Astrocyte (in vitro differentiated cells and primary cell): ENCODE measurements at regions not wholly inside any gene's neighbourhood (a gene's known extent, or its start where the extent isn't known, plus 50 kb on each side); places are given as distances from the start of the nearest gene placed in this dataset.

Experiments
- DNase-seq: peaks from one replicate; pipeline ENCODE4 v3.0.0-alpha.2; 2010; ENCODE audit warnings: low read depth
- FAIRE-seq: peaks from 2 replicates; lab custom pipeline; 2011; peaks lifted over from hg19 to GRCh38; lab: Jason Lieb, UNC
- H2AFZ ChIP-seq: 2 replicates; pipeline ENCODE4 v1.6.0; 2012; ENCODE audit warnings: low read depth, low read length, inconsistent platforms
- H3K27ac ChIP-seq: 2 replicates; pipeline ENCODE4 v1.5.1; 2011; ENCODE audit warnings: low read depth, low read length, inconsistent platforms
- H3K27me3 ChIP-seq: 2 replicates; pipeline ENCODE4 v1.6.0; 2011; ENCODE audit warnings: low read length, inconsistent platforms; ENCODE audit not compliant: insufficient read depth
- H3K36me3 ChIP-seq: 2 replicates; pipeline ENCODE4 v1.5.1; 2011; ENCODE audit warnings: low read length, inconsistent platforms; ENCODE audit not compliant: insufficient read depth
- H3K4me1 ChIP-seq: 2 replicates; pipeline ENCODE4 v1.5.1; 2011; ENCODE audit warnings: low read length, inconsistent platforms; ENCODE audit not compliant: insufficient read depth
- H3K4me2 ChIP-seq: 2 replicates; pipeline ENCODE4 v1.6.0; 2012; ENCODE audit warnings: low read length, inconsistent platforms
- H3K4me3 ChIP-seq: 2 replicates; pipeline ENCODE4 v1.5.1; 2011; ENCODE audit warnings: low read depth, mild to moderate bottlenecking, low read length, inconsistent platforms; ENCODE audit not compliant: insufficient read depth
- H3K79me2 ChIP-seq: 2 replicates; pipeline ENCODE4 v1.6.0; 2012; ENCODE audit warnings: mild to moderate bottlenecking, low read length, inconsistent platforms; ENCODE audit not compliant: insufficient read depth
- H3K9ac ChIP-seq: 2 replicates; pipeline ENCODE4 v1.6.0; 2012; ENCODE audit warnings: mild to moderate bottlenecking, low read length, inconsistent platforms
- H3K9me3 ChIP-seq: 2 replicates; pipeline ENCODE4 v1.5.1; 2012; ENCODE audit warnings: low read depth, mild to moderate bottlenecking, low read length, inconsistent platforms; ENCODE audit not compliant: insufficient read depth
- H4K20me1 ChIP-seq: 2 replicates; pipeline ENCODE4 v1.6.0; 2012; ENCODE audit warnings: low read length, inconsistent platforms; ENCODE audit not compliant: insufficient read depth
- H3K27ac Mint-ChIP-seq: one replicate; pipeline ENCODE4 v1.8.0; 2021; ENCODE audit warnings: mild to moderate bottlenecking, mixed read lengths; ENCODE audit not compliant: unreplicated experiment
- H3K27me3 Mint-ChIP-seq: one replicate; pipeline ENCODE4 v1.8.0; 2021; ENCODE audit warnings: low read depth, mixed read lengths; ENCODE audit not compliant: unreplicated experiment
- H3K36me3 Mint-ChIP-seq: one replicate; pipeline ENCODE4 v1.8.0; 2021; ENCODE audit warnings: low read depth, mixed read lengths; ENCODE audit not compliant: unreplicated experiment
- H3K4me1 Mint-ChIP-seq: one replicate; pipeline ENCODE4 v1.8.0; 2021; ENCODE audit warnings: low read depth, mixed read lengths; ENCODE audit not compliant: unreplicated experiment
- H3K4me3 Mint-ChIP-seq: one replicate; pipeline ENCODE4 v1.8.0; 2021; ENCODE audit warnings: mild to moderate bottlenecking, moderate library complexity, mixed read lengths; ENCODE audit not compliant: unreplicated experiment
- H3K9me3 Mint-ChIP-seq: one replicate; pipeline ENCODE4 v1.8.0; 2021; ENCODE audit warnings: mild to moderate bottlenecking, mixed read lengths; ENCODE audit not compliant: unreplicated experiment
- EZH2 ChIP-seq: IDR thresholded peaks from 2 replicates; pipeline ENCODE4 v1.6.1; 2012; ENCODE audit warnings: mild to moderate bottlenecking, low read length, inconsistent platforms; ENCODE audit not compliant: insufficient read depth
- TF ChIP-seq, protein P1 (sequence below): IDR thresholded peaks from 2 replicates; pipeline ENCODE4 v1.5.1; 2011; ENCODE audit warnings: low read depth, mild to moderate bottlenecking, inconsistent platforms, low read length, moderate library complexity; ENCODE audit not compliant: insufficient read depth

DNA sequence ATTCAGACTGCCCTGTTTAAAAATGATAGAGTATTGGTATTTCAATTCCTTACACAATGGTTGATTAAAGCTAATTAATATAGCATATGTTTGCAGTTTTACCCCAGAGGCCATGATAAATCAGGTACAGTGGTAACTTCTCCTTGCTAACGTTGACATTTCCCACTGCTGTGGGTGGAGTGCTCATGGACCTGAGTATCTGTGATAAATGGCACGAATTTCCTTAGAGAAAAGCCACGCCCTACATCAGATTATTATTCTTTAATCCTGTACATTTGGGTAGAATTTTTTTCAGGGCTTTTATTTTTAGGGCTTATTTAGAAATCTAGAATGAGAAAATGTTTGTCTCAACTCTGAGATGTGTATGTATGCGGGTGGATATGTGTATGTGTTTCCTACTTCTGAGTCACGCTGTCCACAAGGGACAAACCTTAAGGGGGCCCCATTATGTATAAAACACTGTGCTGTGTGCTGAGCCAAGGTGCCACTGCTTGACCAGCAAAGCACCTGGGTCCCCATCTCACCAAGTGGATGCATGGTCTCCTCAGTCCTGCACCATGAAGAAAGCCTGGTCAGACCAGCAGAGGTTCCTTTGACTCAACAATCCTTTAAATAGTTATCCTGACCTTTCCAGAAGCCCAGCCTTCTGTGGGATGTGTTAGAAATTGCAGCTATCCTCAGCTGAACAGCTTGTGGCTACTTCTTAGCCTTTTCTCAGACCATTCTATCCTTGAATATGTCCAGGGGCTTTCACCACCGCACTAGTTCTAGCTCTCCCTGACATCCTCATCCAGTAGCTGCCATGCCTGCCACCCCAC lies 57.9 kb upstream of the STK38L start:
- Histone ChIP-seq H2AFZ (no peak overlapping the region), H3K9ac (peak overlapping the region; percentile 65), H3K27ac (peak overlapping the region; percentile 76), H3K4me1 (peaks cover 41% of the 10 kb centered on the region), H3K36me3 (no peaks in the 10 kb centered on the region), H3K9me3 (no peaks in the 10 kb centered on the region), H4K20me1 (no peaks in the 10 kb centered on the region), H3K4me2 (peak overlapping the region; percentile 57), H3K4me3 (no peak overlapping the region), H3K27me3 (no peaks in the 10 kb centered on the region), H3K79me2 (no peaks in the 10 kb centered on the region)
- Mint-ChIP-seq H3K27ac (peak overlapping the region; percentile 90), H3K36me3 (no peaks in the 10 kb centered on the region), H3K4me3 (no peak overlapping the region), H3K4me1 (peaks cover 49% of the 10 kb centered on the region), H3K27me3 (no peaks in the 10 kb centered on the region), H3K9me3 (peaks cover 3% of the 10 kb centered on the region)
- no peak for TF ChIP-seq EZH2
- TF ChIP-seq, protein P1, sequence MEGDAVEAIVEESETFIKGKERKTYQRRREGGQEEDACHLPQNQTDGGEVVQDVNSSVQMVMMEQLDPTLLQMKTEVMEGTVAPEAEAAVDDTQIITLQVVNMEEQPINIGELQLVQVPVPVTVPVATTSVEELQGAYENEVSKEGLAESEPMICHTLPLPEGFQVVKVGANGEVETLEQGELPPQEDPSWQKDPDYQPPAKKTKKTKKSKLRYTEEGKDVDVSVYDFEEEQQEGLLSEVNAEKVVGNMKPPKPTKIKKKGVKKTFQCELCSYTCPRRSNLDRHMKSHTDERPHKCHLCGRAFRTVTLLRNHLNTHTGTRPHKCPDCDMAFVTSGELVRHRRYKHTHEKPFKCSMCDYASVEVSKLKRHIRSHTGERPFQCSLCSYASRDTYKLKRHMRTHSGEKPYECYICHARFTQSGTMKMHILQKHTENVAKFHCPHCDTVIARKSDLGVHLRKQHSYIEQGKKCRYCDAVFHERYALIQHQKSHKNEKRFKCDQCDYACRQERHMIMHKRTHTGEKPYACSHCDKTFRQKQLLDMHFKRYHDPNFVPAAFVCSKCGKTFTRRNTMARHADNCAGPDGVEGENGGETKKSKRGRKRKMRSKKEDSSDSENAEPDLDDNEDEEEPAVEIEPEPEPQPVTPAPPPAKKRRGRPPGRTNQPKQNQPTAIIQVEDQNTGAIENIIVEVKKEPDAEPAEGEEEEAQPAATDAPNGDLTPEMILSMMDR = no peak
- FAIRE-seq (no peak), DNase-seq (peak; percentile 71)

DNA sequence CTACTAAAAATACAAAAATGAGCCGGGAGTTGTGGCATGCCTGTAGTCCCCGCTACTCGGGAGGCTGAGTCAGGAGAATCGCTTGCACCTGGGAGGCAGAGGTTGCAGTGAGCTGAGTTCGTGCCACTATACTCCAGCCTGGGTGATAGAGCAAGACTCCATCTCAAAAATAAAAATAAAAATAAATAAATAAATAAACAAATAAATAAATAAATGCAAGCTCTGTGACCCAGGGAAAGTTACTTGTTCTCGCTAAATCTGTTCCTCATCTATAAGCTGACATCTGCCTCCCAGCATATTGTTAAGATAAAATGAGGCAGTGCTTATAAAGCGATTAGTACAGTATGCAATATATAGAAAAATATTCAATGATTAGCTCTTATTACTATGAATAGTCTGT lies 56.4 kb upstream of the STK38L start:
- Histone ChIP-seq H3K9me3 (no peaks in the 10 kb centered on the region), H4K20me1 (no peaks in the 10 kb centered on the region), H3K4me2 (no peak overlapping the region), H3K4me3 (no peak overlapping the region), H3K4me1 (peaks cover 44% of the 10 kb centered on the region), H3K27ac (no peak overlapping the region), H3K27me3 (no peaks in the 10 kb centered on the region), H3K36me3 (no peaks in the 10 kb centered on the region), H3K79me2 (no peaks in the 10 kb centered on the region), H2AFZ (no peak overlapping the region), H3K9ac (no peak overlapping the region)
- DNase-seq (no peak), FAIRE-seq (no peak)
- H3K27ac Mint-ChIP-seq = no peak overlapping the region
- H3K4me1 Mint-ChIP-seq = peaks cover 56% of the 10 kb centered on the region
- H3K9me3 Mint-ChIP-seq = peaks cover 3% of the 10 kb centered on the region
- TF ChIP-seq, protein P1 = no peak
- TF ChIP-seq EZH2 = no peak
- H3K4me3 Mint-ChIP-seq = no peak overlapping the region
- no peaks in the 10 kb centered on the region for H3K36me3 Mint-ChIP-seq
- H3K27me3 Mint-ChIP-seq = no peaks in the 10 kb centered on the region

DNA sequence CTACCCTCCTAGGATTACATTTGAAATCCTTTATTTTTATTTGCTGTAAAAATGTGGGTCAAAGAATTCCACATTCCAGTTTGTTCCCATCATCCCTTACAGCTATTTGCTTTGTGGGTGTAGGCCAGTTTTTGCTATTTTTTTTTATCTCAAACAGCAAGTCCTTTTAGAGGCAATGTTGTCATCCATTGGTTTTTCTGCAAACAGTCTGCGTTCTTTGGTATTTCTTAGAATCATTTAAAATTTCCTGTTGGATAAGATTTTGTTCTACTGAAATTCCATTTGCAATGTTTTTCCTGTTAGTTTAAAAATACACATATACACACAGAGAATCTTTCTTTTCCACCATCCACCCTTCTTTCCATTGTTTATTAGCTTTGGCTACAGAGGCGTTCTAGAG lies 53.3 kb upstream of the STK38L start:
- Histone ChIP-seq H3K27ac (peak overlapping the region; percentile 51), H3K27me3 (no peaks in the 10 kb centered on the region), H2AFZ (no peak overlapping the region), H4K20me1 (no peaks in the 10 kb centered on the region), H3K9me3 (no peaks in the 10 kb centered on the region), H3K36me3 (no peaks in the 10 kb centered on the region), H3K4me1 (peaks cover 56% of the 10 kb centered on the region), H3K79me2 (no peaks in the 10 kb centered on the region), H3K4me3 (no peak overlapping the region), H3K4me2 (peak overlapping the region; percentile 57), H3K9ac (peak overlapping the region; percentile 51)
- no peak for TF ChIP-seq EZH2
- TF ChIP-seq, protein P1 = no peak
- DNase-seq (peak; percentile 91), FAIRE-seq (peak; percentile 20)
- H3K27me3 Mint-ChIP-seq = no peaks in the 10 kb centered on the region
- H3K36me3 Mint-ChIP-seq = no peaks in the 10 kb centered on the region
- H3K27ac Mint-ChIP-seq = peak overlapping the region; percentile 47
- H3K4me3 Mint-ChIP-seq = no peak overlapping the region
- H3K9me3 Mint-ChIP-seq = no peaks in the 10 kb centered on the region
- peaks cover 52% of the 10 kb centered on the region for H3K4me1 Mint-ChIP-seq
